Posterior vena cava (tissue), 2 donors: ENCODE measurements at regions not wholly inside any gene's neighbourhood (a gene's known extent, or its start where the extent isn't known, plus 50 kb on each side); places are given as distances from the start of the nearest gene placed in this dataset.

Source experiments
- DNase-seq: peaks from one replicate; pipeline ENCODE4 v3.0.0-alpha.2; 2020; ENCODE audit warnings: low spot score
- intact Hi-C, 2 donors: fragments of 100-400 bp; cut with DNase I; formaldehyde crosslinking; loops; one replicate each; pipeline versions ENCODE4 v1.14.1 to v1.14.2; 2022 to 2023
- donor health status: DM: yes; HTN: yes; CAD: no.
- donor health status: DM: yes; HTN: yes; CAD: no.

DNA sequence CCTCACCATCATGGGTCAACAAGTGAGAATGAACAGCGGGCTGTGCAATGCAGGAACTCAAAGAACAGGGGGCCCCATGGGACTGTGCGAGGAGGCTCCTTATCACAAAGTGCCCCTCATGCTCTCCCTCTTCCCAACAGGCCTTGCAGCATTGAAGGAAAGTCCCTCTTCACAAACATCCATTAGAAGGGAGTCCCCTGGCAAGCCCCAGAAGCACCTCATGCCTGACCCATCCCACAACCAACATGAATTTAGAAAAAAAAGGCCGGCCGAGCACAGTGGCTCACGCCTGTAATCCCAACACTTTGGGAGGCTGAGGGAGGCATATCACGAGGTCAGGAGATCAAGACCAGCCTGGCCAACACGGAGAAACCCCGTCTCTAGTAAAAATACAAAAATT lies 122.6 kb upstream of the FSTL4 start:
- intact Hi-C loops: no loop called here
- DNase-seq: no peak

DNA sequence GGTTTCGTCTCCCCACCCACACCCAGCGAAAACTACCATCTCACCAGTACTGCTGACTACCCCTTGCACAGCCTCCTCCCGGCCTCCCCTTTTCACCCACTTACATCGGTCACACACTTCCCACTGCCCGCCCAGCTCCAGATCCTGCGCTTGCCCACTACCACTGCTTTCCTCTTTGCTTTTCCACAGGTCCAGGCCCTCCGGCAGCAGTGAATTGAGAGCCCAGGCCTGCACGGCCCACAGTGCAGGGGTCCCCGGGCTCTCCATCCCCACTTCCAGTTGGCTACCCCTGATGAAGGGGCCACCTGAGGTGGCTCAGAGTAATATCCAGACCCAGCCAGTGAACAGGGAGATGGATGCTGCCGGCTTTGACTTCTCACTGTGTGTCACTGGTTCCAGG lies 120.2 kb upstream of the FSTL4 start:
- no peak for DNase-seq
- intact Hi-C loops: no loop called here

- intact Hi-C loops: no loop called here
- DNase-seq: no peak
These were observed 119.6 kb upstream of the FSTL4 start for GRCh38 chr5:133731951-133732350.

DNA sequence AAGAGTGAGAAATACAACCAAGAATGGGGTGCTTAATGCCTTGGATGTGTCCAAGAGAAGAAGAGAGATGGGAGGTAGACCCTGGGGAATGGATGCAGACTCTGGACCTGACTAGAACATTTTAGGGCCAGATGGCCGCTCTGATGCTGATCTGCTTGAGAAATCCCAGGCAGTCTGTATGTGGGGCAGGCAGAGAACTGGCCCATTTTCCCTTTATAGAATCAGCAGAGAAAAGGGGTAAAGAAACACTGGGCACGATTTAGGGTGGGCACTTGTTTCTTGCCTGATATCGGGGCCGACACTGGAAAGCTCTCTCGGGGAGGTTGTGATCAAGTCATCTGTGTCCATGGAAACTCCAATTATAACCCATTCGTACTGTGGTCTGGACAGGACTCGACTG lies 118.5 kb upstream of the FSTL4 start:
- intact Hi-C loops: no loop called here
- DNase-seq: no peak

- DNase-seq: no peak
- intact Hi-C loops: no loop called here
These were observed 118.0 kb upstream of the FSTL4 start for GRCh38 chr5:133730346-133730745.

DNA sequence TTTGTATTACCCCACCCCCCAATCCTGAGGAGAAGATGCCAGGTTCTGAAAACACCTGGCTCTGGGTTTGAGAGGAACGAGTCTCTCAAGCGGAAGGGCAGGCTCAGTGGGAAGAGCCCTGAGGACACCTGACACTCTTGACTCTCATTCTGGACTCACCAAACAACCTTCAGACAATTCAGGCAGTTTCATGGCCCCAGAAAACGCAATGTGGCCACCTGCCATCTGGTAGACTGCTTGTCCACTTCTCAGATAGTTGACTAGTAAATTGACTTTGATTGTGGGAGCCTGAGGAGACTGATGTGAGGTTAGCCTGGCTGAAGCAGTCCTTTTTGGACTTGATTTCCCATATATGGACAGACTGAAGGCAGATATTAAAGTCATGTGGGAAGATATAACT lies 117.5 kb upstream of the FSTL4 start:
- intact Hi-C loops: no loop called here
- no peak for DNase-seq

DNA sequence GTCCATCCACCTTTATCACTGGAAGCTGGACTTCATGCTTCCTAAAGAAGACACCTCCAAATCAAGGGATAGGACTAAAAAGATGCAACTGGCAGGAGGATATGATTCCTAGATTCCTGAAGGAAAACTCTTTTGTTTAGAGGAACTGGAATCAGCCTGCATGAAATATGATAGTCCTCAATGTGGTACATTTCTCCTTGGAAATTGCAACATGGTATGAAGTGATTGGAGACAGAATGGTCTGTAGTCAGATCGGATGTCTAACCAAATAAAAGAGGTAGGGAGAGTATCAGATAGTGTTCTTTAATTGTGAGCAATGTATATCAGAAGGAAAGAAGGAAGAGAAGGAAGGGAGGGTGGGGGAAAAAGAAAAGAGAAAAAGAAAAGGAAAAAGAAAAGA lies 116.1 kb upstream of the FSTL4 start:
- intact Hi-C loops: no loop called here
- DNase-seq: no peak

- DNase-seq: no peak
- intact Hi-C loops: no loop called here
These were observed 115.3 kb upstream of the FSTL4 start for GRCh38 chr5:133727636-133728035.

DNA sequence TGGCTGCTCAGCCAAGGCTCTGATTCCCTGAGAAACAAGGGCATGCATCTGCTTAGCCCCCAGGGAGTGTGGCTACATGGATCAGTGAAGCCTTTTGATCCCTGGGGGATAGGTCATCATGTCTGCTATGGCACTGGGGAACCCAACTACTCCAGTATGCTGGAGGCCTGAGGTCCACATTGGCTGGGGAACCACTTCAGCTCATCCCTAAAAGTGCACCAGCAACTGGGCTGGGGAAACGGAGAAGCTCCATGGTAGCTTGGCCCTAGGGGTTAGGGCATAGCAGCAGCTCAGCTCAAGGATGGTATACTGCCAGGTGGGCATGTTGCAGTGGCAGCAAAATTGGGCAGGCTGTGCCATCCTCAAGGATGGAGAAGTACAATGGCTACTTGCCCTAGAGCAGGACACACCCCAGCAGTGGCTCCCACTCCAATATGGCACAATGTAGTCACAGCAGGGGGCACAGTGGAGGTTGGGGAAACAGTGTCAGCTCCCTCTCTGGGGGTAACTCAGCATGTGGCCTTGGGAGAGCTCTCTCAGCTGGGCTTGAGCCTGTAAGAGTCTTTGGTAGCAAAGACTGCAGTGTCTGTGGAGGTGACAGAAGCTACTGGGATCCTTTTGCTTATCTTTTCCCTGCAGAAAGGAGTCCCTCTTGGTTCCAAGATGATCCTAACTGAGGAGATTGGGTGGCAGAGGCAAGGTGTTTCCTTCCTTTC lies 111.5 kb upstream of the FSTL4 start:
- intact Hi-C loops: no loop called here
- DNase-seq: no peak

DNA sequence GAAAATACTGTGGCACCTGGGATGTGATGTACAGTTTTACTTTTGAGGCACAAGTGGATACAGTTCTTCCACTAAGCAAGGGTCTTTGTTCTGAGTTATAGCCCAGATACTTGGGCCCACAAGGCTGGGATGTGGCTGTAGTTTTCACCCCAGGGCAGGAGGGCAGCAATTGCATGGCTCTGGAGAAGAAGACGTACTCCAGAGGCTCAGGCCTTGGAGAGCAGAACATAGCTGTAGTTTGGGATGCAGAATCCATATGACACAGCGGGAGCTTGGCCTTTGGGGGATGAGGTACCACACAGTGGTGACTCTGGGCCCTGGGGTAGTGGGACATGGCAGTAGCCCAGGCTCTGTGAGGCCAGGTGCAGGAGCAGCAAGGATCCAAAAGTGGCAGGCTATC lies 110.8 kb upstream of the FSTL4 start:
- no peak for DNase-seq
- intact Hi-C loops: no loop called here

DNA sequence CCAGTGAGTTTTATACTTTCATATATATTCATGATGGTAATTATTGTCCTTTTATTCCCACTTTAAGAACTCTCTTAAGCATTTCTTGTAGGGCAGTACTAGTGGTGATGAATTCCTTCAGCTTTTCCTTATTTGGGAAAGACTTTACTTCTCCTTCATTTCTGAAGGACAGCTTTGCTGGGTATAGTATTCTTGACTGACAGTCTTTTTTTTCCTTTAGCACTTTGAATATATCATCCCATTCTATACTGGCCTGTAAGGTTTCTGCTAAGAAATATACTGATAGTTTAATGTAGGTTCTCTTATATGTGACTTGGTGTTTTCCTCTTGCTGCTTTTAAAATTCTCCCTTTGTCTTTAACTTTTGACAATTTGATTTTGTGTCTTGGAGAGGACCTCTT lies 109.0 kb upstream of the FSTL4 start:
- intact Hi-C loops: no loop called here
- DNase-seq: no peak

- DNase-seq: no peak
- intact Hi-C loops: no loop called here
These were observed 106.1 kb upstream of the FSTL4 start for GRCh38 chr5:133718457-133718856.

DNA sequence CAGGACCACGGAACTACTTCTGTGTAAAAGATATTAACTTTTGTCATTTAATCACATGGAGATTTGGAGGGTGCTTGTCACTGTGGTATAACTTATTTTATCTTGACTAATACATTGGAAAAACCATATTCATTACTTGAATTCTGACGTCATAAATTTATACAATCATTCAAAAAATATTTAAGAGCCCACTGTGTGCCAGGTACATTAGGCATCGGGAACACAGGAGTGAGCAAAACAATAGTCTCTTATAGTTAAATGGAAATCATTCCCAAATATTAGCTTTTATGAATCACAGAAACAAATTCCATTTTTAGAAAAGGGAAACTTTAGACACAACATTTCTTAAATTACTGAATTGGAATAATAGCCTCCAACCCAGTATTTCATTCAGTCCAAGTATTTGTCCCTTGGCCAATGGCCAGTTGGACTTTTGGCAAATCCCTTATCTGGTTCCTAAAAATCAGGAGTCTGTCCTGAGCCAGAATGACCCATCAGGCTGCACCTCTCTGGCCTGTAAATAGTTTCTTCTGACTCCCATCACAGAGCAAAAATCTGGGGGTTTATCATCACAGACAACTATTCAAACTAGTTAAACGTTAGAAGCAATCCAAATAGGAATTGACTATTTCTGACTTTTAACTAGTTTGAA lies 104.3 kb upstream of the FSTL4 start:
- intact Hi-C loops: no loop called here
- DNase-seq: no peak

- no peak for DNase-seq
- intact Hi-C loops: no loop called here
These were observed 103.3 kb upstream of the FSTL4 start for GRCh38 chr5:133715616-133716015.

DNA sequence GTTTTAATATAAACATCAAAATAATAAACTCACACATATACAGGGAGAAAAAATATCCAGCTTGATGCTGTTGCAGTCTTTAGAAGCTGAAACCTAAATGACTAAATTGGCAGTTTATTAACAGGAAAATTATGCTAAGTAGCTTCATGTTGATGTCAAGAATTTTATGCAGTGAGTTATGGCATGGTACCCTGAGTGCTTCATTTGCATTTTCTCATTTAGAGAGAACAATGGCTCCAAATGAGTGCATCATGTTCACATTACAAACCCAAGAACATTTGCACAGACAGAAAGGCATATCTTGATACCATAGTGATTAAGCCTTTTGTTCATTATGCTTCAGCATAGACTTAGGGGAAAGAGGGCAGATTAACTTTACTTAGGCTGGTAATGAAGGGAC lies 102.9 kb upstream of the FSTL4 start:
- intact Hi-C loops: no loop called here
- no peak for DNase-seq

DNA sequence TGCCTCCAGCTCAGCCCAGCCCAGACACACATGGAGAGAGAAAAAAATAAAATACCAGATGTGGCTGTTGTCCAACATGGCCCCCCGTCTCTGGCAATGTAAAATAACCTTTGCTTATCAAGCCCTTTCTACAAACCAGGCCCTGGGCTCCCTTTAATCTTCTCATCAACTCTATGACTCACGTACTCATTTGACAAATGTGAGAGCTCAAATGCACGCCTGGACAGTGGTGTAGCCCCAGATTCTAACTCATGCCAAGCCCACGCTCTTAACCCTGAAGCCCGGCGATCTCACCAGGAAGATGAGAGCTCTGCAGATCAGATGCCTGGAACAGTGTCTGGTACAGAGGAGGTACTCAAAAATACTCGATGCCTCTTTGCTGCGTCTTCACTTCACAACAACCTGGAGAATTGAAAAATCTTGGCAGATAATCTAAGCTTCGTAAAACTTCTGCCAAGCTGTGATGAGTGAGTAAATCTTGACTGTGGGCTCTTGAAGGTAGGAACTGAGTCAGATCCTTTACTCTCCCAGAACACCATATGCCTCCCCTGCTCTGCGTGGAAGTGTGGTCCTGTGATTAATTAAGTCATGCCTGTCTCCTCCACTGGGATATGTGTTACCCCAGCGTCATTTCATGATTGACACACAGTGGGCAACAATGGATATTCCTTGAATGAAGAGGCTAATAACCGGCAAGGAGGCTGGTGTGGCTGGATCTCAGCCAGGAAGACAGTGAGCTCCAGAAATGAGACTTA lies 102.0 kb upstream of the FSTL4 start:
- DNase-seq: no peak
- intact Hi-C loops: loop anchor here in 1 of 2 donors (1.0 to 5.0 kb wide), 2 partner anchors 29 to 1753 kb away; no protein-coding TSS in a partner anchor

GRCh38 chr5:133713751-133714150 lies 101.4 kb upstream of the FSTL4 start:
- DNase-seq: no peak

GRCh38 chr5:133713209-133713608 lies 100.9 kb upstream of the FSTL4 start:
- no peak for DNase-seq
- intact Hi-C loops: loop anchor here in 1 of 2 donors (5.0 kb wide), 1 partner anchor 1754 kb away; no protein-coding TSS in a partner anchor

More at GRCh38 chr5:133713751-133714150, 101.4 kb upstream of the FSTL4 start:
- intact Hi-C loops: loop anchor here in 1 of 2 donors (1.0 to 5.0 kb wide), 2 partner anchors 30 to 1754 kb away; no protein-coding TSS in a partner anchor

DNA sequence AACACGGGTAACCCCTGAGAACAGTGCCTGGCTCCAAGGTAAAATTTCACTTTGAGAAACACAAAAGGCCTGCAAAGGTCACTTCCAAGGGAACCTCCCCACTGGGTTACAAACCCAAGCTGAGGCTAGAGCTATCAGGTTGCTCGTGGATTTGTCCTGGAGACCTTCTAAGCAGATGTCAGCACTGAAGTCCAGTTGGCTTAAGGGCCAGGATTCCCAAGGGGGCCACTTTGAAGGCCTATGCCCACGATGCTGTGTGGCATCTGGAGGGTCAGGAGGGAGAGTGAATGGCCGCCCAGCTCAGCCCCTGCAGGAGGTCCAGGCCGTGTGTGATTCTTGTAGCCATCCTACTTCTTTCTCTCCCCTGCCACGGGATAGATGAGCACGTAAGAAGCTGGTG lies 100.2 kb upstream of the FSTL4 start:
- intact Hi-C loops: loop anchor here in 1 of 2 donors (5.0 kb wide), 1 partner anchor 1755 kb away; no protein-coding TSS in a partner anchor
- no peak for DNase-seq

DNA sequence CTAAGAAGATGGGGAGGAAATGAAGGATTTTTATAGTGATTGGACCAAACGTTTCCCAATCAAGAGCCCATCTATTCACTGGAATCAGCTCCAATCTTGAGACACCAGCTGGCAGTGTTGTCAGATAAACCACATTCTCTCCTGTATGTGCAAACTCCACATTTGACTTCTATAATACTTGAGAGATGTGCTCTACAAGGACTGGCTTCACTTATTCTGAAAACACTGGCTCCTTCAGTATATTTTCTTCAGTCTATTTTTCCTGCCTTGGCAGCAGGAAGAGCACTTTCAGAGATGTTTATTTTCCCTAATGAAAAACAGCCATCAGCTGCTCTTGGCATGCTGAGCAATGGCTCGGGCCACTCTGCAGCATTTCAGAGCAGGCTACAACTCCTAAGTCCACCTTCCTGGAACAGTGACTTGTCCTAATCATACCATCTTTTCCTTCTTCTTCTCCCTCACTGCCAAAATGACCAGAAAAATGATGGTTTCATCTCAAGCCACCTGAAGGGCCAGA lies 96.9 kb upstream of the FSTL4 start:
- no peak for DNase-seq
- intact Hi-C loops: no loop called here
